H1 (cell line): ENCODE measurements at regions not wholly inside any gene's neighbourhood (a gene's known extent, or its start where the extent isn't known, plus 50 kb on each side); places are given as distances from the start of the nearest gene placed in this dataset.

Experiments used
- CTCF ChIA-PET: fragments of 300-600 bp; sonication (Branson Sonifier 250); formaldehyde crosslinking; loops from one replicate; lab custom pipeline; 2021; ENCODE audit not compliant: partially characterized antibody; lab: Charles Lee
- POLR2A ChIA-PET: fragments of 300-600 bp; sonication (Branson Sonifier 250); formaldehyde crosslinking; loops from one replicate; lab custom pipeline; 2021; ENCODE audit warnings: inconsistent platforms; ENCODE audit not compliant: partially characterized antibody; lab: Charles Lee
- DNase-seq, 2 experiments: peaks; one replicate each; pipeline versions ENCODE4 v3.0.0 to v3.0.0-alpha.2; 2010 to 2022; ENCODE audit warnings: low spot score in 2 of 2, low read depth in 1 of 2, mixed read lengths in 1 of 2
- FAIRE-seq: peaks from 2 replicates; lab custom pipeline; 2011; peaks lifted over from hg19 to GRCh38; lab: Jason Lieb, UNC
- H2AFZ ChIP-seq: 2 replicates; pipeline ENCODE4 v1.8.1; 2012; ENCODE audit warnings: low read length, inconsistent platforms
- H2AK5ac ChIP-seq: 2 replicates; pipeline ENCODE4 v1.6.1; 2013; ENCODE audit warnings: low read depth, low read length
- H2BK120ac ChIP-seq: replicated peaks from 2 replicates; pipeline ENCODE3; 2013; ENCODE audit warnings: low read depth, low read length, inconsistent platforms
- H2BK12ac ChIP-seq: 2 replicates; pipeline ENCODE4 v1.6.1; 2013; ENCODE audit warnings: low read depth, low read length
- H2BK15ac ChIP-seq: 2 replicates; pipeline ENCODE4 v1.6.1; 2013; ENCODE audit warnings: low read length
- H2BK20ac ChIP-seq: 2 replicates; pipeline ENCODE4 v1.6.1; 2013; ENCODE audit warnings: low read length
- H2BK5ac ChIP-seq: 2 replicates; pipeline ENCODE4 v1.6.1; 2013; ENCODE audit warnings: low read depth, low read length
- H3K14ac ChIP-seq: 2 replicates; pipeline ENCODE4 v1.6.1; 2013; ENCODE audit warnings: inconsistent platforms; ENCODE audit not compliant: insufficient read length
- H3K18ac ChIP-seq: 2 replicates; pipeline ENCODE4 v1.6.1; 2013; ENCODE audit warnings: low read length; ENCODE audit errors: extremely low read depth
- H3K23ac ChIP-seq: 2 replicates; pipeline ENCODE4 v1.6.1; 2013; ENCODE audit warnings: inconsistent platforms; ENCODE audit not compliant: insufficient read length
- H3K23me2 ChIP-seq: 2 replicates; pipeline ENCODE4 v1.6.1; 2013; ENCODE audit warnings: low read depth, low read length
- H3K27ac ChIP-seq: 2 replicates; pipeline ENCODE4 v1.6.1; 2011; ENCODE audit warnings: low read depth, low read length, inconsistent platforms
- H3K27me3 ChIP-seq, 4 experiments: replicated peaks in 1 of 4; 1 replicate in 1 of 4; 2 replicates in 3 of 4; pipeline versions ENCODE4 v1.6.1 to v1.8.1; 2011 to 2013; ENCODE audit warnings: low read length in 3 of 4, mild to moderate bottlenecking in 3 of 4, inconsistent platforms in 2 of 4, mixed read lengths in 2 of 4, moderate library complexity in 1 of 4; ENCODE audit not compliant: control insufficient read depth in 3 of 4, insufficient read depth in 3 of 4; ENCODE audit errors: extremely low read depth in 1 of 4
- H3K36me3 ChIP-seq, 4 experiments: 2 replicates each; pipeline versions ENCODE4 v1.6.1 to v1.8.1; 2011 to 2013; ENCODE audit warnings: mild to moderate bottlenecking in 4 of 4, low read length in 3 of 4, moderate library complexity in 2 of 4, control low read depth in 1 of 4, inconsistent platforms in 1 of 4; ENCODE audit not compliant: insufficient read depth in 4 of 4, control insufficient read depth in 2 of 4
- H3K4ac ChIP-seq: replicated peaks from 2 replicates; pipeline ENCODE3; 2013; ENCODE audit warnings: low read length, low read depth, mixed read lengths, inconsistent platforms; ENCODE audit not compliant: insufficient read length
- H3K4me1 ChIP-seq, 4 experiments: replicated peaks in 1 of 4; 1 replicate in 1 of 4; 2 replicates in 3 of 4; pipeline versions ENCODE4 v1.6.1 to v1.8.1; 2011 to 2013; ENCODE audit warnings: low read length in 3 of 4, inconsistent platforms in 2 of 4, mixed read lengths in 1 of 4; ENCODE audit not compliant: insufficient read depth in 4 of 4, control insufficient read depth in 3 of 4
- H3K4me2 ChIP-seq, 2 experiments: 2 replicates each; pipeline versions ENCODE4 v1.6.1 to v1.8.1; 2011 to 2013; ENCODE audit warnings: low read depth in 2 of 2, low read length in 2 of 2, control low read depth in 1 of 2, inconsistent platforms in 1 of 2, mild to moderate bottlenecking in 1 of 2; ENCODE audit not compliant: insufficient read depth in 1 of 2
- H3K4me3 ChIP-seq, 4 experiments: fragments of 200-600, 300-600 bp in 1 of 4; sonication (generic), shearing (Covaris generic), sonication (Bioruptor Twin) in 1 of 4; 2 replicates each; pipeline versions ENCODE4 v1.5.1 to v1.8.1; 2011 to 2016; ENCODE audit warnings: low read length in 4 of 4, low read depth in 3 of 4, control low read depth in 2 of 4, inconsistent platforms in 2 of 4, mild to moderate bottlenecking in 2 of 4, mixed read lengths in 1 of 4, moderate library complexity in 1 of 4; ENCODE audit not compliant: insufficient read depth in 2 of 4; ENCODE audit errors: extremely low read depth in 1 of 4
- H3K56ac ChIP-seq: replicated peaks from 2 replicates; pipeline ENCODE3; 2013; ENCODE audit warnings: low read depth, mild to moderate bottlenecking, mixed read lengths, low read length, inconsistent platforms; ENCODE audit not compliant: insufficient read length
- H3K79me1 ChIP-seq: 2 replicates; pipeline ENCODE4 v1.6.1; 2013; ENCODE audit warnings: low read depth, low read length, control low read depth
- H3K79me2 ChIP-seq, 2 experiments: 2 replicates each; pipeline versions ENCODE4 v1.6.1 to v1.8.1; 2012 to 2013; ENCODE audit warnings: low read length in 2 of 2, mild to moderate bottlenecking in 2 of 2, inconsistent platforms in 1 of 2; ENCODE audit not compliant: insufficient read depth in 2 of 2, control insufficient read depth in 1 of 2
- H3K9ac ChIP-seq, 4 experiments: replicated peaks in 1 of 4; 1 replicate in 1 of 4; 2 replicates in 3 of 4; pipeline versions ENCODE4 v1.6.1 to v1.8.1; 2011 to 2013; ENCODE audit warnings: low read depth in 3 of 4, low read length in 3 of 4, control low read depth in 2 of 4, mild to moderate bottlenecking in 2 of 4, moderate library complexity in 2 of 4, inconsistent platforms in 1 of 4; ENCODE audit errors: extremely low read depth in 1 of 4
- H3K9me3 ChIP-seq, 2 experiments: 2 replicates each; pipeline versions ENCODE4 v1.6.1 to v1.8.1; 2012 to 2013; ENCODE audit warnings: mild to moderate bottlenecking in 2 of 2, moderate library complexity in 2 of 2, control low read depth in 1 of 2, inconsistent platforms in 1 of 2, low read depth in 1 of 2, low read length in 1 of 2, mixed read lengths in 1 of 2; ENCODE audit not compliant: insufficient read depth in 2 of 2
- H4K20me1 ChIP-seq, 2 experiments: replicated peaks in 1 of 2; 2 replicates each; pipeline versions ENCODE3 to v1.8.1; 2011 to 2013; ENCODE audit warnings: inconsistent platforms in 2 of 2, low read length in 2 of 2, mild to moderate bottlenecking in 1 of 2; ENCODE audit not compliant: insufficient read depth in 2 of 2, control insufficient read depth in 1 of 2
- H4K5ac ChIP-seq: 2 replicates; pipeline ENCODE4 v1.6.1; 2013; ENCODE audit warnings: low read length, low read depth, mixed read lengths, inconsistent platforms; ENCODE audit not compliant: insufficient read length
- H4K8ac ChIP-seq: 2 replicates; pipeline ENCODE4 v1.8.0; 2013; ENCODE audit warnings: mild to moderate bottlenecking, moderate library complexity, low read length, inconsistent platforms; ENCODE audit not compliant: insufficient read depth; ENCODE audit errors: extremely low read depth
- H4K91ac ChIP-seq: replicated peaks from 2 replicates; pipeline ENCODE3; 2013; ENCODE audit warnings: low read length, mixed read lengths, inconsistent platforms; ENCODE audit not compliant: insufficient read length
- BRCA1 ChIP-seq: IDR thresholded peaks from 2 replicates; pipeline ENCODE4 v1.6.1; 2012; ENCODE audit warnings: low read depth, low read length, improper control_type of control experiment
- CBX5 ChIP-seq: fragments of 300-800, 300-1000 bp; sonication (generic); IDR thresholded peaks from 2 replicates; pipeline ENCODE4 v1.7.1; 2016; ENCODE audit warnings: antibody characterized with exemption, low read length, low read depth
- CHD2 ChIP-seq: IDR thresholded peaks from 2 replicates; pipeline ENCODE4 v1.6.1; 2012; ENCODE audit warnings: low read length, improper control_type of control experiment
- CREB1 ChIP-seq: IDR thresholded peaks from 2 replicates; pipeline ENCODE4 v1.6.1; 2012; ENCODE audit warnings: inconsistent platforms
- EZH2 ChIP-seq: fragments of 200-600 bp; sonication (generic); IDR thresholded peaks from 2 replicates; pipeline ENCODE4 v1.7.1; 2012; ENCODE audit warnings: low read depth, mild to moderate bottlenecking, moderate library complexity, low read length, inconsistent platforms; ENCODE audit not compliant: severe bottlenecking
- JUN ChIP-seq: IDR thresholded peaks from 2 replicates; pipeline ENCODE4 v1.6.1; 2011; ENCODE audit warnings: low read depth, mild to moderate bottlenecking, improper control_type of control experiment, low read length
- KDM5A ChIP-seq: fragments of 200-600 bp; IDR thresholded peaks from 2 replicates; pipeline ENCODE4 v1.7.1; 2012; ENCODE audit warnings: mild to moderate bottlenecking, low read length, inconsistent platforms, mixed read lengths
- POU5F1 ChIP-seq: IDR thresholded peaks from 2 replicates; pipeline ENCODE4 v1.6.1; 2011; ENCODE audit warnings: low read depth, mild to moderate bottlenecking, low read length, moderate library complexity
- RBBP5 ChIP-seq: IDR thresholded peaks from 2 replicates; pipeline ENCODE4 v1.7.1; 2012; ENCODE audit warnings: low read depth, mild to moderate bottlenecking, inconsistent platforms, low read length, moderate library complexity, borderline replicate concordance
- RNF2 ChIP-seq: fragments of 200-900, 300-1000 bp; sonication (generic); IDR thresholded peaks from 2 replicates; pipeline ENCODE4 v1.7.1; 2016; ENCODE audit warnings: borderline replicate concordance, low read depth, mild to moderate bottlenecking, antibody characterized with exemption, low read length; ENCODE audit not compliant: poor library complexity, severe bottlenecking; ENCODE audit errors: missing control alignments
- SIN3A ChIP-seq, 2 experiments: IDR thresholded peaks in 1 of 2; conservative IDR thresholded peaks in 1 of 2; 2 replicates each; pipeline ENCODE4 v1.6.1; 2011 to 2012; ENCODE audit warnings: low read length in 2 of 2, improper control_type of control experiment in 1 of 2, low read depth in 1 of 2, mild to moderate bottlenecking in 1 of 2
- SUZ12 ChIP-seq: fragments of 200-600 bp; sonication (generic); IDR thresholded peaks from 2 replicates; pipeline ENCODE4 v1.6.1; 2012; ENCODE audit warnings: mild to moderate bottlenecking, inconsistent platforms, low read length, moderate library complexity, mixed read lengths
- TAF7 ChIP-seq: optimal IDR thresholded peaks from 2 replicates; pipeline ENCODE3; 2011; ENCODE audit warnings: low read depth, mild to moderate bottlenecking, inconsistent platforms, low read length, moderate library complexity, borderline replicate concordance
- WGBS, 2 experiments: shearing (Covaris generic) in 1 of 2; methylation state at CpG; one replicate each; pipeline versions ENCODE4 v1.1.6 to v1.1.7; 2013 to 2015; ENCODE audit warnings: low lambda C conversion rate in 2 of 2, mixed read lengths in 2 of 2, inconsistent platforms in 1 of 2, low coverage in 1 of 2, missing lambda C conversion rate in 1 of 2; ENCODE audit not compliant: insufficient replicate concordance in 2 of 2, insufficient coverage in 1 of 2, insufficient read length in 1 of 2; ENCODE audit errors: extremely low coverage in 1 of 2, missing lambda C conversion rate in 1 of 2; 5-methylcytosine and 5-hydroxymethylcytosine counted together
- TF ChIP-seq, protein P1 (sequence below): IDR thresholded peaks from 2 replicates; pipeline ENCODE4 v1.6.1; 2012; ENCODE audit warnings: inconsistent platforms

DNA sequence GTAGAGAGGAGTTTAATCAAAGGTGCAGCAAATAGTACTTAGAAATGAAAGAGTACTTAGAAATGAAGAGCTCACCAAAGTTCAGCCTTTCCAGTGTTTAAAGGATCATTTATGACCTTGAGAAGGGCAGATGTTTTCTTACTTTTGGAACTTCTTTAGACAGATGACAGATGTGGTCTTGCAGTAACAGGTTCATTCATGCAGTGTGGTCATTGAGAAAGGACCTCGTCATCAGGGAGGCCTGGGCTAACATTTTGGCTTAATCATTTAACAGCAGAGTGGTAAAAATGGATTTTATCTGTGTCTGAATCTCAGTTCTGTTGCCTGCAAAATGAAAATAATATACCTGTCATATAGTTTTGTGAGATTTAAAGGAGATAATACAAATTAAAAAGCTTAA lies 75.1 kb upstream of the NT5C1B start:
- H3K9me3 ChIP-seq: no peaks in the 10 kb centered on the region
- no peak overlapping the region for H2BK15ac ChIP-seq
- no peaks in the 10 kb centered on the region for H3K27me3 ChIP-seq
- no peaks in the 10 kb centered on the region for H3K36me3 ChIP-seq
- no peak overlapping the region for H3K4me2 ChIP-seq
- H2AK5ac ChIP-seq: no peak overlapping the region
- H3K23ac ChIP-seq: no peak overlapping the region
- H3K23me2 ChIP-seq: no peaks in the 10 kb centered on the region
- H4K91ac ChIP-seq: no peak overlapping the region
- CTCF ChIA-PET: interaction anchor here (1.2 kb wide), 1 partner anchor 48 kb away, joined by 3 read pairs; no protein-coding TSS in a partner anchor
- no peak overlapping the region for H3K4me3 ChIP-seq
- H3K56ac ChIP-seq: no peak overlapping the region
- no peak overlapping the region for H3K18ac ChIP-seq
- H4K8ac ChIP-seq: no peak overlapping the region
- no peak overlapping the region for H4K5ac ChIP-seq
- H3K79me1 ChIP-seq: no peaks in the 10 kb centered on the region
- POLR2A ChIA-PET: no interaction called here
- H3K4ac ChIP-seq: no peak overlapping the region
- H2AFZ ChIP-seq: no peak overlapping the region
- H2BK120ac ChIP-seq: no peak overlapping the region
- no peak overlapping the region for H2BK20ac ChIP-seq
- no peak overlapping the region for H2BK12ac ChIP-seq
- no peak overlapping the region for H3K9ac ChIP-seq
- DNase-seq (no peak), FAIRE-seq (no peak)
- 100% methylated on average over 1 of the region's 1 CpG; no CpG with 5 or more reads in 1 of the 2 experiments for WGBS, 2 experiments
- no peak overlapping the region for H3K27ac ChIP-seq
- H3K79me2 ChIP-seq: no peaks in the 10 kb centered on the region
- no peak overlapping the region for H2BK5ac ChIP-seq
- no peaks in the 10 kb centered on the region; a peak in 1 of 7 replicates for H3K4me1 ChIP-seq
- H3K14ac ChIP-seq: no peak overlapping the region
- H4K20me1 ChIP-seq: no peaks in the 10 kb centered on the region
- TF ChIP-seq CHD2: no peak
- TF ChIP-seq CREB1: no peak
- TF ChIP-seq, protein P1, sequence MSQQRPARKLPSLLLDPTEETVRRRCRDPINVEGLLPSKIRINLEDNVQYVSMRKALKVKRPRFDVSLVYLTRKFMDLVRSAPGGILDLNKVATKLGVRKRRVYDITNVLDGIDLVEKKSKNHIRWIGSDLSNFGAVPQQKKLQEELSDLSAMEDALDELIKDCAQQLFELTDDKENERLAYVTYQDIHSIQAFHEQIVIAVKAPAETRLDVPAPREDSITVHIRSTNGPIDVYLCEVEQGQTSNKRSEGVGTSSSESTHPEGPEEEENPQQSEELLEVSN: no peak
- TF ChIP-seq CBX5: no peak
- no peak for TF ChIP-seq BRCA1
- no peak for TF ChIP-seq EZH2
- no peak for TF ChIP-seq POU5F1
- TF ChIP-seq RBBP5: no peak
- TF ChIP-seq KDM5A: no peak
- TF ChIP-seq SUZ12: no peak
- TF ChIP-seq SIN3A (conservative IDR thresholded peaks at IDR 0.05 in 1 of 2, IDR thresholded peaks at IDR 0.05 in 1 of 2; ENCODE audit: low read depth in 1 of 2, low read length in 2 of 2): no peak
- no peak for TF ChIP-seq JUN
- no peak for TF ChIP-seq RNF2
- TF ChIP-seq TAF7: no peak
